ENCODE measurements at regions not wholly inside any gene's neighbourhood (a gene's known extent, or its start where the extent isn't known, plus 50 kb on each side); places are given as distances from the start of the nearest gene placed in this dataset.

- no peak for TF ChIP-seq CTCF (conservative IDR thresholded peaks at IDR 0.05)
- no peak for TF ChIP-seq ZFX (IDR thresholded peaks at IDR 0.05)
Measured at GRCh38 chr2:111642586-111643327, 241.2 kb downstream of the ANAPC1 start.
